NT2/D1 (cell line): ENCODE measurements at regions not wholly inside any gene's neighbourhood (a gene's known extent, or its start where the extent isn't known, plus 50 kb on each side); places are given as distances from the start of the nearest gene placed in this dataset.

Experiments used
- SUZ12 ChIP-seq: IDR thresholded peaks from 2 replicates; pipeline ENCODE4 v1.6.1; 2011; ENCODE audit not compliant: insufficient read length, insufficient read depth; ENCODE audit errors: extremely low read depth
- YY1 ChIP-seq: IDR thresholded peaks from 2 replicates; pipeline ENCODE4 v1.6.1; 2011; ENCODE audit not compliant: insufficient read length, insufficient read depth
- ZNF274 ChIP-seq: IDR thresholded peaks from 2 replicates; pipeline ENCODE4 v1.6.1; 2011; ENCODE audit warnings: mild to moderate bottlenecking, low read depth, low read length

DNA sequence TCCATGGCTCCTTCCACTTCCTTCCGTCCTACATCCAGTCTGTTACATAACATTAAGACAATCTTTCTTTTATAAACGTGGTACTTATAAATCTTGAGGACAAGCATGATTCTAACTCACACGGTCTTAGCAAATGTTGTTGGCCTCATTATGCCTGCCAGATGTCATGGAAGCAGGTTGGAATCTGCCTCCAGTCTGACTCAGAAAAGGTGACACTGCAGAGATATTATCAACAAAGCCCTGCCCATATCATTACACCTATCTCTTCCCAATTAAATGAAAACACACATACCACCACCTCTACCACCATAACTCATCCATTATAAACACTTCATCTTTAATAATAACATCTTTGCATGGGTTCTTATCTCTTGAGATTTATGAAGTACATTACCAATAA lies 334.7 kb upstream of the CHAC2 start:
- TF ChIP-seq ZNF274 (no peak), SUZ12 (no peak), YY1 (no peak)
